ENCODE measurements at regions not wholly inside any gene's neighbourhood (a gene's known extent, or its start where the extent isn't known, plus 50 kb on each side); places are given as distances from the start of the nearest gene placed in this dataset.

DNA sequence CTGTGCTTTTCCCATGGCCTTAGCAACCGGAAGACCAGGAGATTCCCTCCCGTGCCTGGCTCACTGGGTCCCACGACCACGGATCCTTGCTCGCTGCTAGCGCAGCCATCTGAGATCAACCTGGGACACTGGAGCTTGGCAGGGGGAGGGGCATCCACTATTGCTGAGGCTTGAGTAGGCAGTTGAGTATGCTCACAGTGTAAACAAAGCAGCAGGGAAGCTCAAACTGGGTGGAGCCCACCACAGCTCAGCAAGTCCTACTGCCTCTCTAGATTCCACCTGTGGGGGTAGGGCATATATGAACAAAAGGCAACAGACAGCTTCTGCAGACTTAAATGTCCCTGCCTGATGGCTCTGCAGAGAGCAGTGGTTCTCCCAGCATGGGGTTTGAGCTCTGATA is 697.0 kb downstream of the SORCS1 start:
- Histone ChIP-seq H3K36me3 (ENCODE audit: insufficient read depth, low read length) (no peaks in the 10 kb centered on the region), H3K4me3 (ENCODE audit: low read length) (no peak overlapping the region), H3K9ac (ENCODE audit: low read depth, low read length) (no peak overlapping the region), H3K27me3 (ENCODE audit: insufficient read depth, low read length) (no peaks in the 10 kb centered on the region), H3K4me1 (ENCODE audit: insufficient read depth, low read length) (no peaks in the 10 kb centered on the region), H3K27ac (ENCODE audit: low read depth, low read length) (no peak overlapping the region), H3K9me3 (ENCODE audit: insufficient read depth, low read depth, low read length) (no peaks in the 10 kb centered on the region)
- WGBS = 88% methylated on average over 6 of the region's 6 CpGs

DNA sequence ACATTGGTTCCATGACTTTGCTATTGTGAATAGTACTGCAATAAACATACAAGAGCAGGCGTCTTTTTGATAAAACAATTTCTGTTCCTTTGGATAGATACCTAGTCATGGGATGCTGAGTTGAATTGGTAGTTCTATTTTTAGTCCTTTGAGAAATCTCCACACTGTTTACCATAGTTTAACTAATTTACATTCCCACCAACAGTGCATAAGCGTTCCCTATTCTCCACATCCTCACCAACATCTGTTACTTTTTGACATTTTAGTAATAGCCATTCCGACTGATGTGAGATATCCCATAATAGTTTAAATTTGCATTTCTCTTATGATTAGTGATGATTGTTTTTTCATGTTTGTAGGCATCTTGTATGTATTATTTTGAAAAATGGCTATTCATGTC is 707.0 kb downstream of the SORCS1 start:
- 94% methylated on average over 2 of the region's 3 CpGs for WGBS
- no peaks in the 10 kb centered on the region for H3K27me3 ChIP-seq (ENCODE audit: insufficient read depth, low read length)
- H3K4me3 ChIP-seq (ENCODE audit: low read length) = no peak overlapping the region
- H3K36me3 ChIP-seq (ENCODE audit: insufficient read depth, low read length) = no peaks in the 10 kb centered on the region
- no peak overlapping the region for H3K27ac ChIP-seq (ENCODE audit: low read depth, low read length)
- H3K4me1 ChIP-seq (ENCODE audit: insufficient read depth, low read length) = no peaks in the 10 kb centered on the region
- H3K9me3 ChIP-seq (ENCODE audit: insufficient read depth, low read depth, low read length) = no peaks in the 10 kb centered on the region
- no peak overlapping the region for H3K9ac ChIP-seq (ENCODE audit: low read depth, low read length)

DNA sequence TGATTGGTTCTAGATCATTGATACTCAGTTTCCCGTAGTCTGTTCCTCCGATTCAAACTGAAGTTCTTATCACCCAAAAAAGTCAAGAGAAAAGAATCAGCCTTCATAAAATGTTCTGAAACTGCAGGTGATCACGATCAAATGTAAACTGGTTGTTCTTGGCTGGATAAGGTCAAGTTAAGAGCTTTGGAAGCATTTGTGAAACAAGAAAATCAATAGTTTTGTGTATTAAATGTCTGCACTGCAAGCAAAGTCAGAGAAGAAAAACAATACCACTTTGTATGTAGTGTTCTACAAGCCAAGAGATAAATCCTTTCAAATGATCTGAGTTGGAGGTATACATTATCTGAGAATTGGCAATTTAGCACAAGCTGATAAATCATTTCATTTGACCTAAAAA is 710.3 kb downstream of the SORCS1 start:
- Histone ChIP-seq H3K9ac (ENCODE audit: low read depth, low read length) (no peak overlapping the region), H3K9me3 (ENCODE audit: insufficient read depth, low read depth, low read length) (no peaks in the 10 kb centered on the region), H3K4me1 (ENCODE audit: insufficient read depth, low read length) (no peaks in the 10 kb centered on the region), H3K4me3 (ENCODE audit: low read length) (no peak overlapping the region), H3K36me3 (ENCODE audit: insufficient read depth, low read length) (no peaks in the 10 kb centered on the region), H3K27me3 (ENCODE audit: insufficient read depth, low read length) (no peaks in the 10 kb centered on the region), H3K27ac (ENCODE audit: low read depth, low read length) (no peak overlapping the region)
- 99% methylated on average over 3 of the region's 3 CpGs for WGBS

DNA sequence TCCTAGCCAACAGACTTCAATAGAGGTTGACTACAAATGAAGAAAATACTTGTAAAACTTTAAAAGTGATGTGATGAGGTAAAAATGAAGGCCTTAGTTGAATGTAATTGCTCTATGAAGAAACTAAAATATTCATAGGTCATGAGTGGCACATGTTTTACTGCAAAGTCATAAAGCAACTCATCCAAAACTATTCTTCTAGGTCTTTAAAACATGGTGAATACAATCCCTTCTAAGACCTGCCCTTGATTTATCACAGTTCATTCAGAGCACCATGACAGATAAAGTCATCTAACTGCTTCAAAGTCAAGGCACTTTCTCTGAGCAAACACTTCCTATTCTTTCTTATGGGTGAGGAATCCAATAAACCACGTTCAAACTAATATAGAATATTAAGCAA is 713.5 kb downstream of the SORCS1 start:
- Histone ChIP-seq H3K27me3 (ENCODE audit: insufficient read depth, low read length) (no peaks in the 10 kb centered on the region), H3K36me3 (ENCODE audit: insufficient read depth, low read length) (no peaks in the 10 kb centered on the region), H3K4me3 (ENCODE audit: low read length) (no peak overlapping the region), H3K27ac (ENCODE audit: low read depth, low read length) (no peak overlapping the region), H3K9me3 (ENCODE audit: insufficient read depth, low read depth, low read length) (no peaks in the 10 kb centered on the region), H3K9ac (ENCODE audit: low read depth, low read length) (no peak overlapping the region), H3K4me1 (ENCODE audit: insufficient read depth, low read length) (no peaks in the 10 kb centered on the region)
- no CpG with 5 or more reads among the region's 1 CpG for WGBS

DNA sequence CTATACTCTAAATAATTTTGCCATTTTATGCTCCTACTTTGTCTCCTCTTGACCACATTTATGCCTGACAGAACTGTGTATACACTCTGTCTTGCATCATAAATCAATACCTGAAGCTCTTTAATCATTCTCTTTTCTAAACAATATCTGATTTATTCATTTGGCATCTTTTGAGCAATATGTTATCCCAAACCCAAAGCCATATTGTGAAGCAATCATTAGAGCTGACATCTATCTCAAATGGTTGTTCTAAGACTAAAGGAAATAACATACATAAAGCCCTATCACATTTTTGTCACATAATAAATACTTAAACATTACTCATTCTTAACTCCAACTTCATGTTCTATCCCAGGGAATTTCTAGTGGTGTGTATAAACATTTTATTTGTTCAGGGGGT is 717.6 kb downstream of the SORCS1 start:
- no peak overlapping the region for H3K4me3 ChIP-seq (ENCODE audit: low read length)
- no peaks in the 10 kb centered on the region for H3K4me1 ChIP-seq (ENCODE audit: insufficient read depth, low read length)
- no peaks in the 10 kb centered on the region for H3K27me3 ChIP-seq (ENCODE audit: insufficient read depth, low read length)
- no peak overlapping the region for H3K27ac ChIP-seq (ENCODE audit: low read depth, low read length)
- no peaks in the 10 kb centered on the region for H3K9me3 ChIP-seq (ENCODE audit: insufficient read depth, low read depth, low read length)
- no peak overlapping the region for H3K9ac ChIP-seq (ENCODE audit: low read depth, low read length)
- H3K36me3 ChIP-seq (ENCODE audit: insufficient read depth, low read length) = no peaks in the 10 kb centered on the region

DNA sequence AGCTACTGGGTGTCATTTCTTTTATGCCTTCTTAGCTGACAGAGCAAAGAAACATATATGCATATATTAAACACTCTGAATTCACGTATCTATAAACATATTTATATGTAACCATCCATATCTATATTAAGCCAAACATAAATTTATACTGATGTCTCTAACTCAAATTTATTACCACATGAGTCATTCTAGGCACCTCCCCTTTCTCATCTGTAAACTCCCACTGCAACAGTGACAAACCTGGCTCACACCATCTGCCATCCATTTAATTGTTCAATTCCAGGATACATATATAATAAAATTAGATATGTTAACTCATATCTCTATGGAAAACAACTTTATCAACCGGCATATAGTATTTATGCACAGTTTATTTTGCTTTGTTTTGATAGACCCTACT is 722.3 kb downstream of the SORCS1 start:
- no peaks in the 10 kb centered on the region for H3K4me1 ChIP-seq (ENCODE audit: insufficient read depth, low read length)
- H3K27me3 ChIP-seq (ENCODE audit: insufficient read depth, low read length) = no peaks in the 10 kb centered on the region
- H3K4me3 ChIP-seq (ENCODE audit: low read length) = no peak overlapping the region
- no peaks in the 10 kb centered on the region for H3K36me3 ChIP-seq (ENCODE audit: insufficient read depth, low read length)
- H3K27ac ChIP-seq (ENCODE audit: low read depth, low read length) = no peak overlapping the region
- H3K9me3 ChIP-seq (ENCODE audit: insufficient read depth, low read depth, low read length) = no peaks in the 10 kb centered on the region
- WGBS = 93% methylated on average over 1 of the region's 2 CpGs
- no peak overlapping the region for H3K9ac ChIP-seq (ENCODE audit: low read depth, low read length)

DNA sequence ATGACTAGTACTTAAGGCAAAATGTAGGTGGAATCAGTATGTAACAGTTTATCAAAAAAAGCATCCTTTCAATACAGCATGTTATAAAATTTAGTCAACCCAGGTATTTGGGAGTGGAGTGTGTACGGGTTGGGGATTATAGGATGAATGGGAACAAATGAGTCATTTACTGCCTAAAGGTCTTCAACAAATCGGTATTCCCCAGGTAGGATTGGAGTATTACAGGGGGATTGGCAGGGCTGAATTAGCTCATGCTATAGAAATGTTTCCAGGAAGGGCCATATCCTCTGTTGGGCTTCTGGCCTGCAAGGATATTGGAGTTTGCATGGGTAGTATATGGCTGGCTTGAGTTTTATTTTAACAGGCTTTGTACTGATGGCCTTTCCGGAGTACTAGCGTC is 723.7 kb downstream of the SORCS1 start:
- Histone ChIP-seq H3K27ac (ENCODE audit: low read depth, low read length) (no peak overlapping the region), H3K4me3 (ENCODE audit: low read length) (no peak overlapping the region), H3K9ac (ENCODE audit: low read depth, low read length) (no peak overlapping the region), H3K27me3 (ENCODE audit: insufficient read depth, low read length) (no peaks in the 10 kb centered on the region), H3K4me1 (ENCODE audit: insufficient read depth, low read length) (peaks cover 4% of the 10 kb centered on the region; the same call in 1 of the 2 replicates), H3K36me3 (ENCODE audit: insufficient read depth, low read length) (no peaks in the 10 kb centered on the region), H3K9me3 (ENCODE audit: insufficient read depth, low read depth, low read length) (no peaks in the 10 kb centered on the region)
- 80% methylated on average over 4 of the region's 4 CpGs for WGBS

DNA sequence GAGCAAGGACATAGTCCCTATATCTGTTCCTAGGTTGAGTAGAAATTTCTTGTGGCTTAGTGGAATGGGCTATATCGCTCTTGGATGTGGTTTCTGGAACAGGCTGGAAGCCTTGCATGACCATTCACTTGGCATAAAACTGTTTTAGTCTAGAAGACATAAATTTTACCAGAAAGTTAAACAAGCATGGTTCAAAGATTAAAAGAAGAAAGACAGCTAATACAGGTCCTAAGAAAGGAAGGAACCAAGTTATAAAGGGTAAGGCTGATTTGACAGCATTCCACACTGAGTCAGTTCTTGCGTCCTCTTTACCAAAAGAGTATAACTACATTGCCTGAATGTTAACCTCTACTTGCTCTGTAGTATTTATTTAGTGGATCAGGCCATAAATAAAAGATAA is 724.2 kb downstream of the SORCS1 start:
- 98% methylated on average over 2 of the region's 2 CpGs for WGBS
- no peaks in the 10 kb centered on the region for H3K27me3 ChIP-seq (ENCODE audit: insufficient read depth, low read length)
- H3K9me3 ChIP-seq (ENCODE audit: insufficient read depth, low read depth, low read length) = no peaks in the 10 kb centered on the region
- H3K36me3 ChIP-seq (ENCODE audit: insufficient read depth, low read length) = no peaks in the 10 kb centered on the region
- H3K27ac ChIP-seq (ENCODE audit: low read depth, low read length) = no peak overlapping the region
- H3K4me1 ChIP-seq (ENCODE audit: insufficient read depth, low read length) = peaks cover 4% of the 10 kb centered on the region; the same call in 1 of the 2 replicates
- no peak overlapping the region for H3K9ac ChIP-seq (ENCODE audit: low read depth, low read length)
- H3K4me3 ChIP-seq (ENCODE audit: low read length) = no peak overlapping the region

DNA sequence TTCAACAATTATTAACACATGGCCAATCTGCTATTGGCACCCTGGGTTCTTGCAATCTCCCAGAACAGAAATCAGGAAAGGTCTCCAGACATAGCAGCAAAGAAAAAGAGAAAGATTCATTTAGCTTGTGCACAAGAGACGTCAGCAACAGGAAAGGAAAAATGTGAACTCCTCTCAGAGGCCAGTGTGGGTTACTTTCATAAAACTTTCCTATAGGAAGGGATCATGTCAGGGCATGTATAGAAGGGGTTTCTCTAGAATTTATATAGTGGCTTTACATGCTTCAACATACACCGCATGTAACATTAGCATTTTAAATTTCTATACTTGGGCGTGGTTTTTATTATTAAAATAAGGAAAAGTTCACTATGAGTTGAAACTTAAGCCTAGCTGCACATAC is 725.1 kb downstream of the SORCS1 start:
- 93% methylated on average over 2 of the region's 3 CpGs for WGBS
- no peak overlapping the region for H3K4me3 ChIP-seq (ENCODE audit: low read length)
- peaks cover 4% of the 10 kb centered on the region; the same call in 1 of the 2 replicates for H3K9me3 ChIP-seq (ENCODE audit: insufficient read depth, low read depth, low read length)
- H3K9ac ChIP-seq (ENCODE audit: low read depth, low read length) = no peak overlapping the region
- H3K27me3 ChIP-seq (ENCODE audit: insufficient read depth, low read length) = no peaks in the 10 kb centered on the region
- peaks cover 4% of the 10 kb centered on the region; the same call in 1 of the 2 replicates for H3K4me1 ChIP-seq (ENCODE audit: insufficient read depth, low read length)
- no peak overlapping the region for H3K27ac ChIP-seq (ENCODE audit: low read depth, low read length)
- H3K36me3 ChIP-seq (ENCODE audit: insufficient read depth, low read length) = no peaks in the 10 kb centered on the region

DNA sequence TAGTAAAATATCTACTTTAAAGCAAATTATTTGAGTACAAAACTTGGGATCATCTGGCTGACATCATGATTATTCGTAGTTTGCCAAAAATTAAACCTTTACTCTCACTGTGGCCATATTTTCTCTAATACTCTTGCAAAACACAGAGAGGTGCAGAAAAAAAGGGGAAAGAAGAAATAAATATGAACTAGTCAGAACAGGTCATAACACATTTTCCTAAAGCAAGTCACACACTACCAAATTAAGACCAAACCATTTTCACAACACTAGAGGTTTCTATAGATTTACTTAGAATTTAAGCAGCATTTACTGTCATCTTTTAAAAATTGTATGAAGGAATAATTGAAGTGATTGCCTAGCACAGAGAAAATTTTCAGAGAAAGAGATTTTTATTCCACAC is 726.1 kb downstream of the SORCS1 start:
- H3K9ac ChIP-seq (ENCODE audit: low read depth, low read length) = no peak overlapping the region
- H3K36me3 ChIP-seq (ENCODE audit: insufficient read depth, low read length) = no peaks in the 10 kb centered on the region
- peaks cover 4% of the 10 kb centered on the region; the same call in 1 of the 2 replicates for H3K4me1 ChIP-seq (ENCODE audit: insufficient read depth, low read length)
- 80% methylated on average over 1 of the region's 1 CpG for WGBS
- no peak overlapping the region for H3K4me3 ChIP-seq (ENCODE audit: low read length)
- H3K27me3 ChIP-seq (ENCODE audit: insufficient read depth, low read length) = no peaks in the 10 kb centered on the region
- H3K27ac ChIP-seq (ENCODE audit: low read depth, low read length) = no peak overlapping the region
- peaks cover 4% of the 10 kb centered on the region; the same call in 1 of the 2 replicates for H3K9me3 ChIP-seq (ENCODE audit: insufficient read depth, low read depth, low read length)

DNA sequence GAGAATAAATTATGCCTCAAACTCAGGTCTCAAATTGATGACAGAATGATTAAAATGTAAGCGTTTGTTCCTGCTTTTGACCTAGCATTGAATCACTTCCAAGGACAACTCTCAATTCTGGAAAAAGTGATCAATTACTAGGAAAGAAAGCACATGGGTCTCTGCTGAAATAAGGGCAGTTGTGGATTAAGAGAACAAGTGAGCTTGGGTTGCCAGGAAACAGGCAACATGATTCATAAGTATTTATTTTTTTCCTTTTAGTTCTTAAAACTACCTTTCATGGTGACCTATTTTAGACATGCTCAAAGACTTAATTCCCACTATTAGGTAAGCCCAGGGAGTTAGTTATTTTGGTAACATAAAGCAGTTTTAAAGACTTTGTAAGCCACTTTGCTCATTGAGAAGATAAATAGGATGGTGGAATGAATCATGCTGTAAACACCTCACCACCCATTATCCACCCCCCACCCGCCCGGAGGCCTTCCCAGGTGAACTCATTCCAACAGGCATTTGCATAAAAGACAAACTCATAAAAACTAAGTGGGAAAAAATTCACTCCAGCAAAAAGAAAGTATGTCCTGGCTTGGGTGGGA is 728.3 kb downstream of the SORCS1 start:
- Histone ChIP-seq H3K27me3 (ENCODE audit: insufficient read depth, low read length) (no peaks in the 10 kb centered on the region), H3K36me3 (ENCODE audit: insufficient read depth, low read length) (no peaks in the 10 kb centered on the region), H3K9ac (ENCODE audit: low read depth, low read length) (no peak overlapping the region), H3K4me1 (ENCODE audit: insufficient read depth, low read length) (peaks cover 4% of the 10 kb centered on the region; the same call in 1 of the 2 replicates), H3K4me3 (ENCODE audit: low read length) (no peak overlapping the region), H3K27ac (ENCODE audit: low read depth, low read length) (no peak overlapping the region), H3K9me3 (ENCODE audit: insufficient read depth, low read depth, low read length) (peaks cover 4% of the 10 kb centered on the region; the same call in 1 of the 2 replicates)
- WGBS = 91% methylated on average over 1 of the region's 3 CpGs

DNA sequence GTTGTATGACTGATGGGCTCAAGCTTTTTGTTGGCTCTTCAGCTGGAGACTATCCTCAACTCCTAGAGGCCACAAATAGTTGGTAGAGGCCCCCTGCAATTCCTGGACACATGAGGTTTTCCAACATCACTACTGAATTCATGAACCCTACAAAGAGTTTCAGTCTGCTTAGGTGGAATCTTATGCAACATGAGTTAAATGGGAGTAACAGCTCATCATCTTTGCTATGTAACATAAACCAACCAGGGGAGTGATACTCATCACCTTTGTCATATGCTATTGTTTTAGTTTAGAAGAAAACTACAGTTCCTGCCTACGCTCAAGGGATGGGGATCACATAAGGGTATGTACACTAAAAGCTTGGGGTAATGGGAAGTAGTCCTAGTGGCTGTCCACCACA is 729.4 kb downstream of the SORCS1 start:
- Histone ChIP-seq H3K27ac (ENCODE audit: low read depth, low read length) (no peak overlapping the region), H3K9me3 (ENCODE audit: insufficient read depth, low read depth, low read length) (peaks cover 4% of the 10 kb centered on the region; the same call in 1 of the 2 replicates), H3K27me3 (ENCODE audit: insufficient read depth, low read length) (no peaks in the 10 kb centered on the region), H3K9ac (ENCODE audit: low read depth, low read length) (no peak overlapping the region), H3K36me3 (ENCODE audit: insufficient read depth, low read length) (no peaks in the 10 kb centered on the region), H3K4me3 (ENCODE audit: low read length) (no peak overlapping the region), H3K4me1 (ENCODE audit: insufficient read depth, low read length) (peaks cover 4% of the 10 kb centered on the region; the same call in 1 of the 2 replicates)
- 100% methylated on average over 1 of the region's 1 CpG for WGBS

Measured in HUES64 (cell line).